ENCODE measurements at regions not wholly inside any gene's neighbourhood (a gene's known extent, or its start where the extent isn't known, plus 50 kb on each side); places are given as distances from the start of the nearest gene placed in this dataset.
"Not testable (repeated sequence)": the region's sequence is repeated elsewhere in the genome, so short reads cannot be mapped to it uniquely, and the experiment has no call there.

DNA sequence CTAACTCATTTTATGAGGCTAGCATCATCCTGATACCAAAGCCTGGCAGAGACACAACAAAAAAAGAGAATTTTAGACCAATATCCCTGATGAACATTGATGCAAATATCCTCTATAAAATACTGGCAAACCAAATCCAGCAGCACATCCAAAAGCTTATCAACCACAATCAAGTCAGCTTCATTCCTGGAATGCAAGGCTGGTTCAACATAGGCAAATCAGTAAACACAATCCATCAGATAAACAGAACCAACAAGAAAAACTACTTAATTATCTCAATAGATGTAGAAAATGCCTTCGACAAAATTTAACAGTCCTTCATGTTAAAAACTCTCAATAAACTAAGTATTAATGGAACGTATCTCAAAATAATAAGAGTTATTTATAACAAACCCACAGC is 433.3 kb downstream of the TFEC start:
- TF ChIP-seq, protein P1, sequence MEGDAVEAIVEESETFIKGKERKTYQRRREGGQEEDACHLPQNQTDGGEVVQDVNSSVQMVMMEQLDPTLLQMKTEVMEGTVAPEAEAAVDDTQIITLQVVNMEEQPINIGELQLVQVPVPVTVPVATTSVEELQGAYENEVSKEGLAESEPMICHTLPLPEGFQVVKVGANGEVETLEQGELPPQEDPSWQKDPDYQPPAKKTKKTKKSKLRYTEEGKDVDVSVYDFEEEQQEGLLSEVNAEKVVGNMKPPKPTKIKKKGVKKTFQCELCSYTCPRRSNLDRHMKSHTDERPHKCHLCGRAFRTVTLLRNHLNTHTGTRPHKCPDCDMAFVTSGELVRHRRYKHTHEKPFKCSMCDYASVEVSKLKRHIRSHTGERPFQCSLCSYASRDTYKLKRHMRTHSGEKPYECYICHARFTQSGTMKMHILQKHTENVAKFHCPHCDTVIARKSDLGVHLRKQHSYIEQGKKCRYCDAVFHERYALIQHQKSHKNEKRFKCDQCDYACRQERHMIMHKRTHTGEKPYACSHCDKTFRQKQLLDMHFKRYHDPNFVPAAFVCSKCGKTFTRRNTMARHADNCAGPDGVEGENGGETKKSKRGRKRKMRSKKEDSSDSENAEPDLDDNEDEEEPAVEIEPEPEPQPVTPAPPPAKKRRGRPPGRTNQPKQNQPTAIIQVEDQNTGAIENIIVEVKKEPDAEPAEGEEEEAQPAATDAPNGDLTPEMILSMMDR (IDR thresholded peaks at IDR 0.05), result not testable (repeated sequence)
- not testable (repeated sequence) for TF ChIP-seq POLR2A (IDR thresholded peaks at IDR 0.05)

Data from ovary (tissue), 3 donors.